GM18867 (cell line): ENCODE measurements at regions not wholly inside any gene's neighbourhood (a gene's known extent, or its start where the extent isn't known, plus 50 kb on each side); places are given as distances from the start of the nearest gene placed in this dataset.

Experiments
- ATAC-seq: cut with Tn5 transposase; IDR thresholded peaks from one replicate; pipeline ENCODE4 v1.9.1; 2021; ENCODE audit warnings: mild to moderate bottlenecking, moderate library complexity; ENCODE audit not compliant: unreplicated experiment

GRCh38 chr7:22589641-22590201 lies 89.7 kb upstream of the STEAP1B start:
- no peak for ATAC-seq

DNA sequence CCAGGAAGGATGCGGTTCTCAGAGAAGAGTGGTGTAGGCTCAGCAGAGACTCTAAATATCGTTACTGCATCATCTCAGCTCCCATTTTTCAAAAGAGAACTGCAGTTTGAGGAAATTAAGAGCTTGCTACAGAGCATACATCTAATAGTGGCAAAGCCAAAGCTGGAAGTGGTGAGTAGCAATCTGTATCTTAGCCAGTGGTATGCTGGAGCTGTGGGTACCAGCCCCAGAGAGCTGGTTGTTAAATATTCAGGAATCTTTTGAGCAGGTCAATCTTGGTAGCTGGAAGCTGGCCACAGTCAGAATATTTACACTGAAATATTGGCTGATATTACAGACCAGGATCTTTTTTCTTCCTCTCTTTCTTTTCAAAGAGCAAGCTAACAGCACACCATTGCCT lies 88.4 kb upstream of the STEAP1B start:
- ATAC-seq = no peak

DNA sequence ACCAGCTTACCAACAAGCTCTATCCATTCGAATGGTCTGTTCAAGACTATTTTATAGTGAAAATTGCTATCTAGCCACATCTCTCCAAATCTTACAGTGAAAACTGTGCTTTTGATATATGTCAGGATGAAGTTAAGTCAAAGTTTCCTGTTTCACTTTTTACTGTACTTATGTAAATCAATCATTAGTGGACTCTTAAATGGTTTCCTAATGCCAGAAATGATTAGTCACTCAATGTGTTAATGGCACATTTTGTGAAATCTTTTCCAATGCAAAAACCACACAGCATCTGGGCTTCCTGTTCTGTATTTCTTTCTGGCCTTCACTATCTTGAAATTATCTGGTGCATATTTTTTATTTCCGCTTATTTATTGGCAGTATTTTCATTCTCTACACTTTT lies 87.3 kb upstream of the STEAP1B start:
- ATAC-seq = peak; percentile 45

DNA sequence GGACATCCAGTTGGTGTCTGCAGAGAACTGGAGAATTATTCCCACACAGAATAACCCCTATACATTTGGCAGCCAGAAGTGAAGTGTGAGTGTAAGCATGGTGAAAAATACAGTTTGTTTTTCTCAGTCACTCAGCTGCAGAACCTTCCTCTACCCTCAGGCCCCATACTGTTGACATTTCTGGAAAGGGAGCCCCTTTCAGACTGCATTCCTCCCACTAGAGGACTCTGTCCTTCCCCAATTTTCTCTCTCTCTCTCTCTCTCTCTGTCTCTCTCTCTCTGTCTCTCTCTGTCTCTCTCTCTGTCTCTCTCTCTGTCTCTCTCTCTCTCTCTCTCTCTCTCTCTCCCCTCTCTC lies 86.8 kb upstream of the STEAP1B start:
- ATAC-seq = no peak

DNA sequence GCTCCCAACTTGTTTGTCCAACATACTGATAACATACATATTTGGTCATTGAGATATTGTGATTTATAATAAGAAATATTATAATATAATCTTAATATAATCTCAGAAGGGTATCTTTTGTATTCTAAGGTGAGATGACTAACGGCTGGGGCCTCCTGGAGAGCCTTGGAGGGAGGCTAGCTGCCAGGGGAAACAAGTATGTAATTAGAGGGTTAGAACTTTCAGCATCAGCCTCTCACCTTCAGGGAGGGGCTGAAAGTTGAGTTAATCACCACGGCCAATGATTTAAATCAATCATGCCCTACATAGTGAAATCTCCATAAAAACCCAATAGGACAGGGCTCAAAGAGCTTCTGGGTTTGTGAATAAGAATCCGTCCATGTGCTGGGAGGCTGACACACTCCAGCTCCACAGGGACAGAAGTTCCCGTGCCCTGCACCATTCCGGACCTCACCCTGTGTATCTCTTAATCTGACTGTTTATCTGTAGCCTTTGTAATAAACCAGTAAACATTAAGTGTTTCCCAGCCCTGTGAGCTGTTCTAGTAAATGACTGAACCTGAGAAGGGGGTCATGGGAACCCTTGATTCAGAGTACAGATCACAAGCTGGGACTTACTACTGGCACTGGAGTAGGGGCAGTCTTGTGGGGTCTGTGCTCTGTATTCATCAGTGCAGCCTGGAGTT lies 86.3 kb upstream of the STEAP1B start:
- ATAC-seq = no peak

DNA sequence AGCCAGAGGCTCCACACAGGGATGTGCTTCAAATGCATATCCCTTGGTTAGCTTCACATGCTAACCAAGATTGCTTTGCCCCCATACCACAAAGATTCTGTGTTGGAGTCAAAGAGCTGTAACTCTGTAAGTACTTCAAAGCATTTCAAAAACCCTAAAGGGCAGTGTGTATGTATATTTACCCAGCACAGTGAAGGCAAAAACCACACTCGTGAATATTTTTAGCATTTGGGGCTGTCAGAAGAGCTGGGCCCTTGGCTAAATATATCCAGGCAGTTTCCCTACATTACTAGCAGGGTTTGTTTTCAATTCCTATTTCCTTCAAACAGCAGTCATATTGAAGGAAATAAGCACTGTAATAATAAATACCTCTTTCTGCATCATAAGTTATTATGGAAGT lies 84.2 kb upstream of the STEAP1B start:
- peak; percentile 70 for ATAC-seq

DNA sequence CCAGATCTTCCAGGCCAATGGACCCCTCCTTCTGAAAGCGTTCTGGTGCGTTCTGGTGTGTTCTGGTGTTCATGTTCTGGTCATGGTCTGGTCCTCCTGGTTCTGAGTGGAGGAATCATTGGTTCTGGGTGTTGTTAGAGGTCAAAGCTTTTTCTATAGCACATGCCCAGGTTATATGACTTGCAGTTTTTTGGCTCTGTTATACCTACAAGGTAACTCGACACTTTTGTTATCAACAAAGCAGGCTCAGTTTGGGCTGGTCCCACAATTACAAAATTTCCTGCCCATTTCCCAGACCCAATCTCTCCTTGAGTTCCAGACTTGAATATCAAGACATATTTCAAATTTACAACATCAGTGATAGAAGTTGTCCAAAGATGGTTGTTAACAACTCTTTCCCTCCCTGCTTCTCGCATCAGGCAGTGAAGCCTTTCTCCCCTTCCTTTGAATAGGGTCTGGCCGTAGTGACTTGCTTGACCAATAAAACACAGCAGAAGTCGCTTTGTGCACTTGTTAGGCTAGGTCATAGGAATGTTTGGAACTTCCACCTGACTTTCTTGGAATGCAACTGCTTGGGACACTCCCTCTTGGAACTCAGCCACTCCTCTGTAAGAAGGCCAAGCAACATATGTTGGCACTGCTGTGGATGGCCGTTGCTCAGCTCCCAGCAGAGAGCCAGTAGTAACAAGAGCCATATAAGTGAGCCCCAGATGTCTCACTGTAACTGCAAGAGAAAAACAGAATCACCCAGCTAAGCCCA lies 83.1 kb upstream of the STEAP1B start:
- no peak for ATAC-seq

GRCh38 chr7:22581099-22581498 lies 81.1 kb upstream of the STEAP1B start:
- ATAC-seq = no peak

DNA sequence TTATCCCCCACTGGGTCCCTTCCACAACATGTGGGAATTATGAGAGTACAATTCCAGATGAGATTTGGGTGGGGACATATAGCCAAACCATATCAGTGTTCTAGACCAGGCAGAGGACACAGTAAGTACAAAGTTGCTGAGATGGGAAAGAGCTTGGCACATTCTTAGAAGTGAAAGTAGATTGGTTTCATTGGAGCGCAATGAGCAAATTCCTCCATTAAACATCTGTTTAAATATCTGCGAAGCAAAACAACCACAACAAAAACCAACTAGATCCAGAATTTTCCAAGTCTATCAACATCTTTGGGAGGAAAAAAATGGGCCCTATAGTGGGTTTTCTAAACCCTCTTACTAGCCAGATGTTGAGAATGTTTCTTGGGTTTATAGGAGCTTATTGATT lies 80.0 kb upstream of the STEAP1B start:
- no peak for ATAC-seq

DNA sequence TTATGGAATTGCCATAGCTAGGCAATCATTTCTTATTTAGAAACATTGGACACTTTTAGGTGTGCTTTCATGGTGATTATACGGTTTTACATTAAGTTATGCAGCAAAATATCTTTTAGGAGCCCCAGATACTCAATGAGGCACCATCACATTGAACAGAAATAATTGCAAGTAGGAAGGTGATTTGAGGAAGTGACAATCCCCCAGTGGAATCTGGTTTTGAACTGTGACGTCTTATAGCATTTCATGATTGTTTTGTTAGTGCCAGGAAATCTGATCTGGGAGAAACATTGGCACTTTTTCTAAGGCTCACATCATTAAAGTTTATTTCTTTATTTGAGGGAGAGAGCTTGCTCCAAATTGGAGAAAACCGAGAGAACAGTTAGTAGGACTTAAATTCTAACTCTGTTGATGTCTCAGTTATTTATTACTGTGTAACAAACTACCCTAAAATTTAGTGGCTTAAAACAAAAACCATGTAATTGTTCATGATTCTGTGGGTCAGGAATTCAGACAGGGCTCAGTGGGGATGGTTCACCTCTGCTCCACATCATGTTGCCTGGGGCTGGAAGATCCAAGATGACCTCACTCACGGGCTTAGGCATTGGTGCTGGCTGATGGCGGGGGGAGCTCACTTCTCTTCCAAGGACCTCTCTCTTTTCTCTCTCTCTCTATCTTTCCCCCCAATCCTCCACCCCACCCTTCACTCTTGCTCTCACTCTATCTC lies 78.2 kb upstream of the STEAP1B start:
- ATAC-seq = no peak

GRCh38 chr7:22577470-22578001 lies 77.5 kb upstream of the STEAP1B start:
- ATAC-seq = no peak

GRCh38 chr7:22576612-22577469 lies 76.9 kb upstream of the STEAP1B start:
- ATAC-seq = no peak

DNA sequence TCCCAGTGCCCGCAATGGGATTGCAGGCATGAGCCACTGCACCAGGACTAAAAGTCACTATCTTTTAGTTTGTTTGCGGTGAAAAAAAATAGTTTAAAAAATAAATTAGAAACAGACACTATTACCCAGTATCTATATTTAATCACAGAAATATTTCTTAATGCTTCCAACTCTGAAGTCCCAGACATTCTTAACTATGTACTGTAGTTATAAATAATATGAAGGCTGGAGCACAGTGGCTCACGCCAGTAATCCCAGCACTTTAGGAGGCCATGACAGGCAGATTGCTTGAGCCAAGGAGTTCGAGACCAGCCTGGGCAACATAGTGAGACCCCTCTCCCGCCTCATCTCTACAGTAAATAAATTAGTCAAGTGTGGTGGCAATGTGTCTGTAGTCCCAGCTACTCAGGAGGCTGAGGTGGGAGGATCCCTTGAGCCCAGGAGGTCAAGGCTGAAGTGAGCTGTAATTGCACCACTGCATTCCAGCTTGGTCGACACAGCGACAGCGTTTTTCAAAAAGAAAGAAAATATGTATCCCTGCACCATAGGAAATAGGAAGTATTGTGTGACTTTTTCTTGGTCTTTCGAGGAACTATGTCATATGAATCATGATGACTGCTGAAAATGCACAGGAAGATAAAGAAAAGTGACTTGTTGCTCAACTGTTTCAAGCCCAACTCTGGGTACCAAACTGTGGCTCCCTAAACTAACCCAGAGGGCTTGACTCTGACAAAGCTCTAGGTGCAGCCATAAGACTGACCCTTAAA lies 74.9 kb upstream of the STEAP1B start:
- ATAC-seq = no peak

DNA sequence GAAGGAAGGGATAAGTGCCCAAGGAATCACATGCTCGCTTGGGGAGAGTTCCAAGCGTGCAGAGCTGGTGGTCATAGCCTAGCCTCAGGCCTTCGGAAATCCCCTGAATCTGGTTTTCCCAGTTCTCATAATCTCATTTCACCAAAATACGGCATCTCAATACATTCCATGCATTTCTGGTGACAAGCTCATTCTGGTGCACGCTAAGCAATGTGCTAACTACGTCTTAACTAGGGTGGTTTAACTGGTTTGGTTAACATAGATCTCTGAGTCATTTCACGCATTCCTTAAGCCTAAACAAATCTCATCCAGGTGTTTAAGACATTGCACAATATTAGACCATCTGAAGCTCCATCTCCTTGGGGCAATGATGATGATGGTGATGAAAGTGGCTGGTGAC lies 72.9 kb upstream of the STEAP1B start:
- ATAC-seq = no peak

GRCh38 chr7:22572292-22572691 lies 72.3 kb upstream of the STEAP1B start:
- ATAC-seq = no peak

DNA sequence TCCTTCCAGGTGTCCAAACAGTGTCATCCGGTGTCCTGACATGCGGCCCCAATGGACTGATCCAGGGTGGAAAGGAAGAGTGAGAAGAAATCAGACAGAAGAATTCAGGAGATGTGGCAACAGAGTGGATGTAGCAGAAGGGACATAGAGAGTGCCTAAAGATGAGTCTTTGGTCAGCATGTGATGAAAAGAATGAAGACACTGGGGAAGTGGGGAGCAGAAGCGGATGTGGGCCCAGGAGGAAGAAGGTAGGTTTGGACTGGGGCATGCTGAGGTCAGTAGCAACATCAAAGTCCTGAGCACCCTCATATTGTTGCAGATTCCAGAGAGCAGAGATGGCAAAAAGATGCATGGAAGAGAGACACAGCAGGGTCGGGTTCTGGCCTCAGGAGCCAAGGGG lies 71.8 kb upstream of the STEAP1B start:
- no peak for ATAC-seq

DNA sequence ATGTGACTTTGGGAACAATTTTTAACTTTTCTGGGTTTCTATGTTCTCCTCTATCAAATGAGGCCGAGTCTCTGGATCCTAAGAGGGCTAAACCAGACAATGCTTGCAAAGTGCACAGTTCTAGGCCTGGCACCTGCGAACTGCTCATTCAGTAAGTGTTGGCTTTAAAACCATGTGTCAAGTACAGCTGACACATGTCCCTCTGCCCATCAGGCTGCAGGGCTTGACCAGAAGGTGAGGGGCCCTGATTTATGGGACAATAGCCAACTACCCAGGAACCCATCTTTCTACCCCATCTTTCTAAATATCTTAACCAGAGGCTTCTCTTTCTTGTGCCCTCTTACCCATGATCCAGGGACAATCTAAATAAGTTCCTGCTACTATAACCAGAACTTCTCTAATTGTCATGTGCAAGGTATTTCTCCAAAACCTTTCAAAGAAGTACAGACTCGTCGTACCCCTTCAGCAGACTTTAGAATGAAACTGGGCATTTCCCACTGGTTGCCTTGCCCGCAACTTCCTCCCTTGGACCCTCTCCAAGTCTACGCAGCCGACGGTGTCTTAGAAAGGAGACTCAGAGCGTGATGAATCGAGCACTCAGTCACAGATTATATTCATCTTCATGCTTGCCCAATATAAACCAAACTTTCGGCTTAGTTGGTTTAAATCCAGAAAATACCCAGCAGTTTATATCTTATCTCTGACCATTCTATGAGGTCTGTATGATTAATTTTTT lies 69.8 kb upstream of the STEAP1B start:
- no peak for ATAC-seq

DNA sequence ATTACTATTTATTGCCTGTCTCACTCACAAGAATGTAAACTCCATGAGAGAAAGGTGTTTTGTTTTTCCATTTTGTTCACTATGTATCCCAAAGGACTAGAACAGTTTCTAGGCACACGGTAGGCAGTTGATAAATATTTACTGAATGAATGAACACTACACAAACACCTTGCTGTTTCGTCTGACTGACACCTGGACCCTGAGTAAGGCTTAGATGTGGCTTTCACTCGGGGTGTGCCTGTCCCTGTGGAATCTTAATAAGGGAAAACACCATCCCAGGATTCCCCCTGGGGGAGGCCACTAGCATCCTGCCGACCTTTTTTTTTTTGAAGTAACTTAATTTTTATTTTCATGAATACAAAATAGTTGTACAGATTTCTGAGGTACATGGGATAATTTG lies 66.6 kb upstream of the STEAP1B start:
- no peak for ATAC-seq

DNA sequence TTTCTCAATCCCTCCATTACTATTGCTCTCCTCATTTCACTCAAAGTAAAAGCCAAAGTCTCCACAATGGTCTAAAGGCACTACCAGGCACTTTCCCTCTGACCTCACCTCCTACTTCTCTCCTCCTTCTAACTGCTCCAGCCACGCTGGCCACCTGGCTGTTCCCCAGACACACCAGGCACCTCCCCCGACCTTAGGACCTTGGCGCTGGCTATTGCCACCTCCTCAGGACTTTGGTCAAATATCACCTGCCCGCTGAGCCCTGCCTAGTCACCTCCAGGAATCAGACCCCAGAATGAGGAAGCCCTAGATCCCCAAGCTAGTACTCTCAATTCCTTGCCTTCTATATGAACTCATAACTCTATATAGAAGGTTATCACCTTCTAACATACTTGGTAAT lies 66.2 kb upstream of the STEAP1B start:
- ATAC-seq = no peak
